ENCODE measurements at regions not wholly inside any gene's neighbourhood (a gene's known extent, or its start where the extent isn't known, plus 50 kb on each side); places are given as distances from the start of the nearest gene placed in this dataset.
"Not testable (repeated sequence)": the region's sequence is repeated elsewhere in the genome, so short reads cannot be mapped to it uniquely, and the experiment has no call there.

DNA sequence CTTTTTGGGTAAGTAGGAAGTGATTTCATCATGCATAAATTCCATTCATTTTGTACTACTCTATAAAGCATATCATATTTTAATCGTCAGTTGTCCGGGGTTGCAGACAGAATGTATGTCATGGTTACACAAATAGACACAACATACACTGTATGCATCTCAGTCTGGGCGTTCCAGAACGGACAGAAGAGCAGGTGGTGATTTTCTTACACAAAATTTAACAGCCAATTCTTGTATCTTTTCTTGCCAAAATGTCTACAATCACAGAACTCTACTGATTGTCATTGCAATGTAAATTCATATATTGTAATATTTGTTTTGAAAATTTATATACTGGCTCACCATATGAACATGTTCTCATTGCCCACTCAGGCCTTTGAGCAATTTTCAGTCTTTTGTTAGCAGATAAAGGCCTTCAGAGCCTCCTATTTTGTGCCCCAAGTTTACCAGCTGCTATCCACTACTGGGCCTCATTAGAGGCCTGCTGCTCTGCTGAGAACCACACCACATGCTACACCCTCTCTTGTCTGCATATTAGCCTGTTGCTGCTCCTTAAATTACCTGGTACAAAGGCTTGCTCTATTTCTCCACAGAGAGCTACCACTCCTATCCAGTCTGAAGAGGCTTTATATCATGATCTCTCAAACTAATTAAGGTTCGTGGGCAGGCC is 61.5 kb downstream of the PRDM13 start:
- DNase-seq (ENCODE audit: low read depth, low spot score), result no peak

DNA sequence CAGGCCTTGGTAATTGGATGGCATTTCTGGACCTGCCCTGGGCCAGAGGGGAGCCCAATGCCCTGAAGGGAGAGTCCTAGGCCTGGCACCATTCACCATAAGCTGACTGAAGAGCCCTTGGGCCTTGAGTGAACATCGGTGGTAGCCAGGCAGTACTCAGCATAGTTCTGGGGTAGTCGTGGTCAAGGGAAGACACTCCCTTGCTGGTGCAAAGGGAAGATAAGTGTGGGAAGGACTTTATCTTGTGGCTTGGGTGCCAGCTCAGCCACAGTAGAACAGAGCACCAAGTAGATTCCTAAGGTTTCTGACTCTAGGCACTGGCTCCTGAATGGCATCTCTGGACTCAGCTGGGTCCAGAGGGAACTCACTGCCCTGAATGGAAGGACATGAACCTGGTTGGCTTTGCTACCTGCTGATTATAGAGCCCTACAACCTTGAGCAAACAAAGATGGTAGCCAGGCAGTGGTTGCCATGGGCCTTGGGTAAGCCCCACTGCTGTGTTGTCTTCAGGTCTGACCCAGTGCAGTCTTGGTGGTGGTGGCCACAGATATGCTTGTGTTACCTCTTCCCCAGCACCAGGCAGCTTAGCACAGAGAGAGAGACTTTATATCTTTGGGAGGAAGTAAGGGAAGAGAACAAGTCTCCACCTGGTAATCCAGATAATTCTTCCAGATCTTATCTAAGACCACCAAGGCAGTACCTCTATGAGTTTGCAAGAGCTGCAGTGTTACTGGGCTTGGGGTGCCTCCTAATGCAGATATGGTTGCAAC is 83.5 kb downstream of the PRDM13 start:
- DNase-seq (ENCODE audit: low read depth, low spot score), result no peak

DNA sequence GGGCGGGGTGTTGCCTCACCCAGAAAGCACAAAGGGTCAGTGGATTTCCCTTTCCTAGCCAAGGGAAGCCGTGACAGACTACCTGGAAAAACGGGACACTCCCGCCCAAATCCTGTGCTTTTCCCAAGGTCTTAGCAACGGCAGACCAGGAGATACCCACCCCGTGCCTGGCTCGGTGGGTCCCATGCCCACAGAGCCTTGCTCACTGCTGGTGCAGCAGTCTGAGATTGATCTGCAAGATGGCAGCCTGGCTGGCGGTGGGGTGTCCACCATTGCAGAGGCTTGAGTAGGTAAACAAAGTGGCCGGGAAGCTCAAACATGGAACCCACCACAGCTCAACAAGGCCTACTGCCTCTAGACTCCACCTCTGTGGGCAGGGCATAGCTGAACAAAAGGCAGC is 95.7 kb downstream of the PRDM13 start:
- DNase-seq (ENCODE audit: low read depth, low spot score), result not testable (repeated sequence)

DNA sequence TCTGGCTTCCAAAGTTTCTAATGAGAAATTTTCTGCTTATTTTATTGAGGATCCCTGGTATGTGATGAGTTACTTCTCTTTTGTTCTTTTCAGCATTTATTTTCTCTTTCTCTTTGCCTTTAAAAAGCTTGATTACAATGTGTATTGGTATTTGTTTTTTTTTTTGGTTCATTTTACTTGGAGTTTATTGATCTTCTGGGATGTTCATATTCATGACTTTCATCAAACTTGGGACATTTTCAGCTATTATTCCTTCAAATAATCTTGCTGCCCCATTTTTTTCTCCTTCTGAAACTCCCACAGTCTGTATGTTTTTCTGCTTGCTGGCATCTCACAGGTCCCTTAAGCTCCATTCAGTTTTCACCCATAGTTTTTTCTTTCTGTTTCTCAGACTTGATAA is 102.4 kb downstream of the PRDM13 start:
- no peak for DNase-seq (ENCODE audit: low read depth, low spot score)

DNA sequence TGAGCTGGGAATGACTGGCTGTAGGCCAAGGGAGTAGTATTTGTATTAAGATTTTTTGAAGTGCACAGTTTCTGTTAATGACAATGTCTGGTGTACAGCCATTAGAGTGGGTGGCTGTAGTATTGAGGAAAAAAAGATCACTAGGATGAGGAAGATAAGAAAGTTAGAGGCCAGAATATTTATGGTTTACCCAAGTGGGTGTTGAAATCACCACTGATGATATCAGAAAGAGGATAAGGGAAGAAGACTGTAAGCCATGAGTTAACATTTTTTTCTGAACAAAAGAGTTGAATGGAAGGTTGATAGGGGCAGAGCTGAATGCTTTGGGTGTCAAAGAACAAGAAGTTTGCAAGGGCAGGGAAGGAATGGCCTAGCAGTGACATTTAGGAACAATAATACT is 104.7 kb downstream of the PRDM13 start:
- DNase-seq (ENCODE audit: low read depth, low spot score), result no peak

DNA sequence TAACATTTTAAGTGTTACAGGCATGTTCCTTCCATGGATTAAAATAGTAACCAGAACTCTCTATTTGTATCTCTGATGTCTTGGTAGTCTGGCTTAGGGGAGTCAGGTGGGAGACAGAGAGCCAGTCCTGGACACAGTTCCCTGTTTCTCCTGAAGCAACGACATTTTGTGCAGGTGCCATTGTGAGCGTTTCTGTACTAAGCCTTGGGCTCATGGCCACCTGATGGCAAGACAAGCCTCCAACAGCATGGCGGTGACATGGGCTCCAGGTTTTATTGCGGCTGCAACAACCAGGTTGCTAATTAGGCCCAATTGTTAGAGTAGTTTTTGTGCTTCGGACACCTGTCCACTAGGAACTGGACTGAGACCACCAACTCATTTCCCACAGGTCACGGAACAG is 105.3 kb downstream of the PRDM13 start:
- no peak for DNase-seq (ENCODE audit: low read depth, low spot score)

DNA sequence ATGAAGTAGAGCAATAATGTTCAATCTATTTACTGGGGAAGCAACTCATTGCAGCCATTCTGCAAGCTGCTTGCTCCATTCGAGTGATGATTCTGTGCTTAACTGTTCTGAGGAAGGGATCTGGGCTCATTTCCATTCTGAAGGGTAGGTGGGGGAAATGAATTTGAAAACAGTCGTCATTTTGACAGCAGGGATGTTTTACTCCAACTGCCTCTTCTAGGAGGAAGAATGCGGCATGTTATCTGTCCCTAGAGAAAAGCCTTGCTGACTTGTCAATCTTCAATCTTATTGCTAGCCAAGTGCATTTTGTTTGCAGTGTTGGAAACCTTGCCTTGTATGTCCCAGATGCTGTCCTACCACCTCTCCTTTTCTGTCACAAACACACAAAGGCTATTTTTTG is 105.9 kb downstream of the PRDM13 start:
- DNase-seq (ENCODE audit: low read depth, low spot score), result no peak

DNA sequence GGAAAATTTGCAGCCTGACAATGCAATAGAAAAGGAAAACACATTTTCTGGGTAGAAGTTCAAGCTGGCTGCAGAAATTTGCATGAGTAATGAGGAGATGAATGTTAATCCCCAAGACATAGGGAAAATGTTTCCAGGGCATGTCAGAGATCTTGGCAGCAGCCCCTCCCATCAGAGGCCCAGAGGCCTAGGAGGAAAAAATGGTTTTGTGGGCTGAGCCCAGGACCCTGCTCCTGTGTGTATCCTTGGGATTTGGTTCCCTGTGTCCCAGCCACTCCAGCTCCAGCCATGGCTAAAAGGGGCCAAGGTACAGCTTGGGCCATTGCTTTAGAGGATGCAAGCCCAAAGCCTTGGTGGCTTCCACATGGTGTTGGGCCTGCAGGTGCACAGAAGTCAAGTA is 115.4 kb downstream of the PRDM13 start:
- DNase-seq (ENCODE audit: low read depth, low spot score), result not testable (repeated sequence)

DNA sequence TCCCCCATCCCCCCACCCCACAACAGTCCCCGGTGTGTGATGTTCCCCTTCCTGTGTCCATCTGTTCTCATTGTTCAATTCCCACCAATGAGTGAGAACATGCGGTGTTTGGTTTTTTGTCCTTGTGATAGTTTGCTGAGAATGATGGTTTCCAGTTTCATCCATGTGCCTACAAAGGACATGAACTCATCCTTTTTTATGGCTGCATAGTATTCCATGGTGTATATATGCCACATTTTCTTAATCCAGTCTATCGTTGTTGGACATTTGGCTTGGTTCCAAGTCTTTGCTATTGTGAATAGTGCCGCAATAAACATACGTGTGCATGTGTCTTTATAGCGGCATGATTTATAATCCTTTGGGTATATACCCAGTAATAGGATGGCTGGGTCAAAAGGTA is 123.6 kb downstream of the PRDM13 start:
- DNase-seq (ENCODE audit: low read depth, low spot score), result not testable (repeated sequence)

DNA sequence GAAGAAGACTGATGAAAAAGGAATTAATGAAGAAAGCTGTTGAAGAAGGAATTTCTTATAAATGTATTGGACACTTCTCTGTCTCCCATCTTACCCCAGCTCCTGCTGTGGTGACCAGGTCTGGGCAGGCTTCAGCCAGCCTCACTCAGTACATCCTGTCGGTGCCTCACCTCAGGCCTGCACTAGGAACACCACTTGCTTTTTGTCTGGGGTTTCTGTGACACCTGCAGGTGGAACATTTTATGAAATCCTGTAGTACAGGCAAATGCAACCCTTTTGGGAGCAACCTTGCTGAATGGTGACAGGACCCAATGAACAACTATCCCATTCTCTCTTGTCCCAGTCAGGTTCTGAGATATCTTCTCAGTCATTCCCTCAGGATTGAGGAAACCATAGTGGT is 129.7 kb downstream of the PRDM13 start:
- DNase-seq (ENCODE audit: low read depth, low spot score), result no peak

DNA sequence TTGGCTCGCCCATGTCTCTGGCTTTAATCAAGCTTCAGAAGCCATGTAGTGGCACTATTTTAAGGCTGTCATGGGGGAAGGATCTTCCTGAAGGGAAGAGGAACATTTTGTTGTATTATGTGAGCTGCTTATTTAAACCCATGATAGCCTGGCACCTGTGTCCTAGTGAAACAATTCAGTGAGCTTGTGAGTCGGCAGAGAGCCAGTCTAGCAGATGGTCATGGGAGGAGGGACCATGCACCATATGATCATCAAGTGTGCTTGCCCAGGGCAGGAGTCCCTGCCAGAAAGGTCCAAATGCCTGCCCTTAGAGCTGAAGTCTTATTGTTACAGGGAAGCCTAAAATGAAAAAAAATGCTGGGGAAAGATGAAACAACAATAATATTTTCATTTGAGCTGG is 132.9 kb downstream of the PRDM13 start:
- no peak for DNase-seq (ENCODE audit: low read depth, low spot score)

DNA sequence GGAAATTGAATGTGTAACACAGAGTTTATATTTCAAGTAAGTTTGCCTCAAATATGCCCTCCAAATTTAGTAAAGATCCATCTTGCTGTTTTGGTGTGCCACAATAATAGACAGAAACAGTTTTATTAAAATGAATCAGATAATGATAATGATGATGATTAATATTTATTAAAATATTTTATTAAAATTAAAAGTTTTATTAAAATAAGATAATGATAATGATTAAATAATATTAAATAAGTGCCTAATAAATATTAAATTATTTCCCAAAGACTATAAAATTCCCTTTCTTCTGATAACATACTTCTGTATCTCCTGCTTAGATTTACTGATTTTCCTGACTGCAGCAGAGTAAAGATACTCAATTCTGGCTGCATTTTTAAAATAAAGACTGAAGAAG is 134.5 kb downstream of the PRDM13 start:
- no peak for DNase-seq (ENCODE audit: low read depth, low spot score)

DNA sequence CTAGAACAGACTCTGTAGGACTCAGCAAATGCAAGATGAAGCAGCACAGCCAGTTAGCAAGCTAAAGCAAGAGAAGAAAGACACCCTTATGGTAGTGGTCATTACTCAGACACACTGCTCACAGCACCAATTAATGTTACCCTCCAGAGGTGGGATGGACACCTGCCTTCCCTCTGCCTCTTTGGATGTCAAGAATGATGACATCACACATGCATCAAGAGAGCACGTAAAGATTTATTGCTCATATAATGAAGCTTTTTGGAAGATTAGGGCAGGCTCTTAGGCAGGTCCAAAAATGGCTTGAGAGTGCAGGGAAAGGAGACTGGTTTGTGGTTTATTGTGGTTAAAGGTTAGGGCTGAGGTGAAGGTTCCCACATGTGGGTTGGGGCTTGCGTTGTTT is 137.0 kb downstream of the PRDM13 start:
- no peak for DNase-seq (ENCODE audit: low read depth, low spot score)

DNA sequence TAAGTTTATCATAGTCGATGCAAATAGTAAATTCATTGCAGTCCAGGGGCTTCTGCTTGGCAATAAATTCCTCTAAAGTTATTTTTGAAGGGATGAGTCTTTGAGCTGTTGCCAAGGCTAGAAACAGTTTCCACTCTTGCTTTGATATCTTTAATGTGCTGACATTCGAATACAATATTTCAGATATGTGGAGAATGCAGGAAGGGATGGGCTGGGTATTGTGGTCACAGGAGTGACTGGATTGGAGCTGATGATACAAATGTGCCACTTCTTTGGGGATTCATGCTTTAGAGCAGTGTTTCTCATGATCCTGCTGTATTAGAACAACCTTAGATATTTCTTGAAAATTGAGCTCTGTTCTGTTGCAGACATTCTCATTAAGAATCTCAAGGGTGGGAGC is 139.0 kb downstream of the PRDM13 start:
- DNase-seq (ENCODE audit: low read depth, low spot score), result no peak

DNA sequence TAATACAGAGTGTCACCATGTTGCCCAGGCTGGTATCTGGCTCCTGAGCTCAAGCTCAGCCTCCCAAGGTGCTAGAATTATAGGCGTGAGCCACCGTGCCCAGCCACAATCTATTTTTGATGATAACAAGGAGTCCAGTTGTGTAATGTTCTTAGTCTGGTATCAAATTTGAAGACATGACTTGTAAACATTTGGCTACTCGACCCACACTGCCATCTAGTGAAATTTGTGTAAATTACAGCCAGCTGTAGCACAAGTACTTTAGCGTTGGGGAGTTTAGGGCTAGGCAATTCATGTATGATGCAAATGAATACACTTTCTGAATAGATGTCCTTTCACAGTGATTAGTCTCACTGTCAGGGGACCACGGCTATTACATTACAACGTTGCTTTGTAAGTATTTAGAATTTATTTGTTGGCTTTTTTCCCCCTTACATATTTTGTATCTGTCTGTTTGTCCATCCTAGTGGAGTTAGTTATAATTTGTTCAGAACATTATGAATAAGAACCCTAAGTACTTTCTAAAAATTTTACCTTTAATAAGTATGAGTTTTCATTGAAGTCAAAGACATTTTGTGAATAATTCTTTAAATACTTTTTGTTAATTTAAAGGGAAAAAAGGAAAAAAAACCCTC is 139.7 kb downstream of the PRDM13 start:
- peak; percentile 20 for DNase-seq (ENCODE audit: low read depth, low spot score)

DNA sequence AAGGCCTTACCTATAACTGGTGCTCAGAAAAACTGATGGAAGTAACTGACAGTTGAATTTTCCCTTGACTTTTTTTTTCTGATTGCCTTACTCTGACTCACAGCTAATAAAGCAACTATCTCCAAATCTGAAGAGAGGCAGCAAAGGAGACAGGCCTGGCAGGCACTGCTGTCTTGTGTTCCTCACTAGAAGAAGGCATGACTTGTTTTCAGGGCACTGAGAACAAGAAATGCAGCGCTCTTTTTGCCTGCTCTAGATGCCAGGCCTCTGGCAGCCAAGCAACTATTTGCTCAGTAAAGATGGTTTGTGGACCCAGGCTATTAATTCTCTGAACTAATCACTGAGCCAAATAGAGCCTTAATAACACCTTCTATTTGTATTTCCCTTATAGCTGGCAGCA is 155.1 kb downstream of the PRDM13 start:
- no peak for DNase-seq (ENCODE audit: low read depth, low spot score)

DNA sequence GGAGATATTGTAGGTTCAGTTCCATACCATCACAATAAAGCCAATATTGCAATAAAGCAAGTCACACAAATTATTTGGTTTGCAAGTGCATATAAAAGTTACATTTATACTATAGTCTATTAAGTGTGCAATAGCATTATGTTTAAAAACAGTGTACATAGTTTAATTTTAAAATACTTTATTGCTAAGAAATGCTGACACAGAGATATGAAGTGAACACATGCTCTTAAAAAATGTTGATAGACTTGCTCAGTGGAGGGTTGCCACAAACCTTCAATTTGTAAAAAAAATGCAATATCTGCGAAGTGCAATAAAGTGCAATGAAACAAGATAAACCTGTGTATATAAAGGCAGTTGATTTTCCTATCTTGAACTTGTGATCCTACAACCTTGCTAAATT is 161.5 kb downstream of the PRDM13 start:
- DNase-seq (ENCODE audit: low read depth, low spot score), result no peak

DNA sequence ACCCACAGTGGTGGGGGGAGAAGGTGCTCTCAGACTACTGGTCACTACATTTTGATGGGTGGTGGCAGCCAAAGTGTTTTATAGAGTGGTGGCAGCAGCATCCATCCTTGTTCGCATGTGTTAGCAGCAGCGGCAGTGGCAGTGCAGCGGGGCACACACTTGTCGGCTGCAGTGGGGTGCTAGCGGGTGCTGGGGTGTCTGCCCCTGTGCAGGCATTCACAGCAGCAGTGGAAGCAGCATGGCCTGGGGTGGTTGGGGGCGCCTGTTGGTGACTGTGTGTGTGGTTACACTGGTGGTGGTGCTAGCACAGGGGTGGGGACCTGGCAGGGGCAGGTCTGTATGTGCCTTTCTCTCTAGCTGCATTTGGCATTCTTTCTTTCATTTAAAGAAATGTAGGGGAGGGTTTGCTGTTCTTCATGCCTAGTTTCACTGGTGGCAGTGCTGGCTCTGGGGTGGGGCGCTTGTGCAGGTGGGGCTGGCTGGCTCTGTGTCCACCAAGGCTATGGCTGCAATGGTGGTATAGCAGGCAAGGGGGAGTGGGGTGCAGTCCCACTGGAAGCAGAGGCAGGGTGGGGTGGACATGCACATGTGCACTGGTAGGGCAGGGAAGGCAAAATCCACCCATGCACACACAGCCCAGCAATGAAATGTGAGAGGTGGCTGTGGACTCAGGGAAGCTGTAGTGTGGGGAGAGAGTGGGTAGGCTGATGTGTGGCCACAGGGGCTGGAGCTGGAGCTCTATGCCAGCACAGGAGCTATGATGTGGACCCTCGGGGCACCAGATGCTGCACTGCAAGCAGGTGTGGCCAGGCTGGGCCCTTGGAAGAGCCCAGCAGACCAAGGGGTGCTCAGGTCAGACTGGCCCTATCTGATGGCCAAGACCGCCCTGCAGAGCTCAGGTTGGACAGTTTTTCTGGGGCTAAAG is 173.3 kb downstream of the PRDM13 start:
- DNase-seq (ENCODE audit: low read depth, low spot score), result no peak

DNA sequence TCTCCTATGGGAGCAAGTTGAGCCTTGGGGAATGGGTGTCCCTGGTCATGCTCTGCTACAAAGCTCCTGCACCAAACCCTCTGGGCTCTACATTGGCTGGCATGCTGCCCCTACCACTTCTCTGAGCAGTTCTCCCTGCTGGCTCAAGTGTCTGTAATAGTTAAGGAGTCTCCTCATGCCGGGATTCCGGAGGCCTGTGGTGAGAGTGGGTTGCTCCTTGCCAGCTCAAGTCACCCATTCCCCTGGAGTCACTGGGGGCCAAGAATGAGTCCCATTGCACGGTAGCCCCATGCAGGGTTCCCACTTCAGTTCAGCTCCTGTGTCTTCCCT is 173.9 kb downstream of the PRDM13 start:
- no peak for DNase-seq (ENCODE audit: low read depth, low spot score)

DNA sequence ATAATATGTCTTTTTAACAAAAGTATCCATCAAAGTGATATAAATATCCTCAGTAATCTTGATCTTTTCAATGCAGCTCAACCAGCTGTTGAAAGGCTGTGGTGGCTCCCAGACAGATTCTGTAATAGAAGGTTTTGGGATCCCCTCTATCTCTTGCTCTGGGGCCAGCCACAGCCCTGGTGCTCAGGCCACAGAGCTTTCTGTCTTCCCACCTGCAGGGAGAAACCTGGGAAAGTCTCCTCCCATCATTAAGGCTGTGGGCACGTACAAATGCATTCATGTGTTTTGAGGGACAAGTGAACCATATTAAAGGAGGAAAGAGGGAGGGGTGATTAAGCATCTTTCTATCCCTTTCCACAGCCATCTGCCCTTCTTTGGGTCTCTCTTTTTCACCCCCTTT is 183.1 kb downstream of the PRDM13 start:
- no peak for DNase-seq (ENCODE audit: low read depth, low spot score)

DNA sequence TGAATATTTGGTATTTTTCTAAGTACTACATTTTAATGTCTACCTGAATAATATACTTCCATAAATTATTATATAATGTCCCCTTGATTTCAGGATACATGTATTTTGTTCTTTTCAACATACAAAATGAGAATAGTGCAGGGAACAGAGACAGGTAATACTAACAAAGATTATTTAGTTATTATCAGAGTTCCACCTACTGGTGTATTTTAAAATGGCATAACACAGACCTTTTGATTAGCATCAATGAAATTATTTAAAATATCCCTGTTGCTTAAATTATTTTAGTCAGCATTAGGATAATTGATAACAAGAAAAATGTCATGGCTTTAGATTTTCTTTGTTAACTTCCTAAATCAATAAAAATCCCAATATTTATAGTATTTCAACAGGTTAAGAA is 184.0 kb downstream of the PRDM13 start:
- DNase-seq (ENCODE audit: low read depth, low spot score), result no peak

DNA sequence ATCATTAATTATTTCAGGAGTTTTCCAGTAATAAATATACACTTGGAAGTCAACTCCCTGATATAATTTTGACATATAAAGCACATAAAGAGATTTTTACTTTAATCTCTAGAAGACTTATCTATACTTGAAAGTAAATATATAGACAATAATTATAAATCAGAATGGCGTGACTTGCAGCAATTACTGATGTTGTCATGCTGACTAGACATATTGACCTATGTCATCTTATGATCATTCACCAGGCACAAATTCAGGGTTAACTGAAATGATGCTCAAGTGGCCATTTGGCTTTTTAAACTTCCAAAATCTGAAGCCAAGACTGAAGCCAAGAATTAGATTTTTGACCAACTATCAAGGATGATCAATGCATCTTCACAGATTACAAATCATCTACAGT is 192.2 kb downstream of the MCHR2 start:
- no peak for DNase-seq (ENCODE audit: low read depth, low spot score)
